ENCODE measurements at regions not wholly inside any gene's neighbourhood (a gene's known extent, or its start where the extent isn't known, plus 50 kb on each side); places are given as distances from the start of the nearest gene placed in this dataset.

GRCh38 chr15:94792196-94792595 is 560.8 kb downstream of the MCTP2 start:
- H3K9me2 ChIP-seq (ENCODE audit: insufficient read depth) = peaks cover 13% of the 10 kb centered on the region
- peaks cover 12% of the 10 kb centered on the region for H3K4me1 Mint-ChIP-seq
- no peak overlapping the region for H3K4me2 ChIP-seq
- peaks cover 4% of the 10 kb centered on the region; the same call in 1 of the 2 replicates for H3K4me1 ChIP-seq (ENCODE audit: insufficient read depth)
- no peaks in the 10 kb centered on the region for H3K27me3 ChIP-seq (ENCODE audit: insufficient read depth)
- H3K4me3 ChIP-seq = no peak overlapping the region
- no peaks in the 10 kb centered on the region for H4K20me1 ChIP-seq (replicated peaks; ENCODE audit: insufficient read depth)
- DNase-seq (ENCODE audit: low spot score) = no peak
- no peaks in the 10 kb centered on the region for H3K79me2 ChIP-seq (replicated peaks; ENCODE audit: insufficient read depth)
- H3K36me3 Mint-ChIP-seq (ENCODE audit: low read depth) = 0 out of 3 replicates have a peak, but pooled peaks cover 4% of the 10 kb centered on the region
- H3K4me3 Mint-ChIP-seq = no peak overlapping the region
- H3K27ac Mint-ChIP-seq = no peak overlapping the region
- H3K36me3 ChIP-seq (ENCODE audit: insufficient read depth) = no peaks in the 10 kb centered on the region
- H2AFZ ChIP-seq = peak overlapping the region; percentile 5; the same call in 1 of the 2 replicates
- ATAC-seq = no peak
- H3K27ac ChIP-seq (ENCODE audit: low read depth) = no peak overlapping the region
- H3F3A ChIP-seq (replicated peaks; ENCODE audit: low read depth) = no peaks in the 10 kb centered on the region
- peaks cover 1% of the 10 kb centered on the region for H3K27me3 Mint-ChIP-seq (ENCODE audit: insufficient read depth, low read depth, poor library complexity)
- H3K9me3 Mint-ChIP-seq = peaks cover 3% of the 10 kb centered on the region; the same call in 1 of the 3 replicates
- no peak for TF ChIP-seq ZNF114 (CRISPR knock-in tag; IDR thresholded peaks at IDR 0.05)
- TF ChIP-seq JUNB (IDR thresholded peaks at IDR 0.05; ENCODE audit: unreplicated experiment) = no peak
- TF ChIP-seq ZNF331 (CRISPR knock-in tag; IDR thresholded peaks at IDR 0.05; ENCODE audit: low read depth) = no peak
- TF ChIP-seq, protein P1, sequence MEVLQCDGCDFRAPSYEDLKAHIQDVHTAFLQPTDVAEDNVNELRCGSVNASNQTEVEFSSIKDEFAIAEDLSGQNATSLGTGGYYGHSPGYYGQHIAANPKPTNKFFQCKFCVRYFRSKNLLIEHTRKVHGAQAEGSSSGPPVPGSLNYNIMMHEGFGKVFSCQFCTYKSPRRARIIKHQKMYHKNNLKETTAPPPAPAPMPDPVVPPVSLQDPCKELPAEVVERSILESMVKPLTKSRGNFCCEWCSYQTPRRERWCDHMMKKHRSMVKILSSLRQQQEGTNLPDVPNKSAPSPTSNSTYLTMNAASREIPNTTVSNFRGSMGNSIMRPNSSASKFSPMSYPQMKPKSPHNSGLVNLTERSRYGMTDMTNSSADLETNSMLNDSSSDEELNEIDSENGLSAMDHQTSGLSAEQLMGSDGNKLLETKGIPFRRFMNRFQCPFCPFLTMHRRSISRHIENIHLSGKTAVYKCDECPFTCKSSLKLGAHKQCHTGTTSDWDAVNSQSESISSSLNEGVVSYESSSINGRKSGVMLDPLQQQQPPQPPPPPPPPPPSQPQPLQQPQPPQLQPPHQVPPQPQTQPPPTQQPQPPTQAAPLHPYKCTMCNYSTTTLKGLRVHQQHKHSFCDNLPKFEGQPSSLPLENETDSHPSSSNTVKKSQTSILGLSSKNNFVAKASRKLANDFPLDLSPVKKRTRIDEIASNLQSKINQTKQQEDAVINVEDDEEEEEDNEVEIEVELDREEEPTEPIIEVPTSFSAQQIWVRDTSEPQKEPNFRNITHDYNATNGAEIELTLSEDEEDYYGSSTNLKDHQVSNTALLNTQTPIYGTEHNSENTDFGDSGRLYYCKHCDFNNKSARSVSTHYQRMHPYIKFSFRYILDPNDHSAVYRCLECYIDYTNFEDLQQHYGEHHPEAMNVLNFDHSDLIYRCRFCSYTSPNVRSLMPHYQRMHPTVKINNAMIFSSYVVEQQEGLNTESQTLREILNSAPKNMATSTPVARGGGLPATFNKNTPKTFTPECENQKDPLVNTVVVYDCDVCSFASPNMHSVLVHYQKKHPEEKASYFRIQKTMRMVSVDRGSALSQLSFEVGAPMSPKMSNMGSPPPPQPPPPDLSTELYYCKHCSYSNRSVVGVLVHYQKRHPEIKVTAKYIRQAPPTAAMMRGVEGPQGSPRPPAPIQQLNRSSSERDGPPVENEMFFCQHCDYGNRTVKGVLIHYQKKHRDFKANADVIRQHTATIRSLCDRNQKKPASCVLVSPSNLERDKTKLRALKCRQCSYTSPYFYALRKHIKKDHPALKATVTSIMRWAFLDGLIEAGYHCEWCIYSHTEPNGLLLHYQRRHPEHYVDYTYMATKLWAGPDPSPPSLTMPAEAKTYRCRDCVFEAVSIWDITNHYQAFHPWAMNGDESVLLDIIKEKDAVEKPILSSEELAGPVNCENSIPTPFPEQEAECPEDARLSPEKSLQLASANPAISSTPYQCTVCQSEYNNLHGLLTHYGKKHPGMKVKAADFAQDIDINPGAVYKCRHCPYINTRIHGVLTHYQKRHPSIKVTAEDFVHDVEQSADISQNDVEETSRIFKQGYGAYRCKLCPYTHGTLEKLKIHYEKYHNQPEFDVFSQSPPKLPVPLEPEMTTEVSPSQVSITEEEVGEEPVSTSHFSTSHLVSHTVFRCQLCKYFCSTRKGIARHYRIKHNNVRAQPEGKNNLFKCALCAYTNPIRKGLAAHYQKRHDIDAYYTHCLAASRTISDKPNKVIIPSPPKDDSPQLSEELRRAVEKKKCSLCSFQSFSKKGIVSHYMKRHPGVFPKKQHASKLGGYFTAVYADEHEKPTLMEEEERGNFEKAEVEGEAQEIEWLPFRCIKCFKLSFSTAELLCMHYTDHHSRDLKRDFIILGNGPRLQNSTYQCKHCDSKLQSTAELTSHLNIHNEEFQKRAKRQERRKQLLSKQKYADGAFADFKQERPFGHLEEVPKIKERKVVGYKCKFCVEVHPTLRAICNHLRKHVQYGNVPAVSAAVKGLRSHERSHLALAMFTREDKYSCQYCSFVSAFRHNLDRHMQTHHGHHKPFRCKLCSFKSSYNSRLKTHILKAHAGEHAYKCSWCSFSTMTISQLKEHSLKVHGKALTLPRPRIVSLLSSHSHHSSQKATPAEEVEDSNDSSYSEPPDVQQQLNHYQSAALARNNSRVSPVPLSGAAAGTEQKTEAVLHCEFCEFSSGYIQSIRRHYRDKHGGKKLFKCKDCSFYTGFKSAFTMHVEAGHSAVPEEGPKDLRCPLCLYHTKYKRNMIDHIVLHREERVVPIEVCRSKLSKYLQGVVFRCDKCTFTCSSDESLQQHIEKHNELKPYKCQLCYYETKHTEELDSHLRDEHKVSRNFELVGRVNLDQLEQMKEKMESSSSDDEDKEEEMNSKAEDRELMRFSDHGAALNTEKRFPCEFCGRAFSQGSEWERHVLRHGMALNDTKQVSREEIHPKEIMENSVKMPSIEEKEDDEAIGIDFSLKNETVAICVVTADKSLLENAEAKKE (CRISPR knock-in tag; IDR thresholded peaks at IDR 0.05) = no peak
- no peak for TF ChIP-seq CTCF (conservative IDR thresholded peaks at IDR 0.05; ENCODE audit: low read depth in 2 of 2)
- TF ChIP-seq NANOG (IDR thresholded peaks at IDR 0.05; ENCODE audit: borderline replicate concordance) = no peak
- no peak for TF ChIP-seq STAT1 (IDR thresholded peaks at IDR 0.05; ENCODE audit: unreplicated experiment)
- no peak for TF ChIP-seq CREB1 (CRISPR knock-in tag; IDR thresholded peaks at IDR 0.05; ENCODE audit: low read depth)
- no peak for TF ChIP-seq POLR2AphosphoS5 (IDR thresholded peaks at IDR 0.05; ENCODE audit: low read depth)
